Medulla oblongata (tissue), 1 donor: ENCODE measurements at regions not wholly inside any gene's neighbourhood (a gene's known extent, or its start where the extent isn't known, plus 50 kb on each side); places are given as distances from the start of the nearest gene placed in this dataset.
"Not testable (repeated sequence)": the region's sequence is repeated elsewhere in the genome, so short reads cannot be mapped to it uniquely, and the experiment has no call there.

Experiments used
- DNase-seq: peaks from one replicate; pipeline ENCODE4 v3.0.0-alpha.2; 2015; ENCODE audit errors: extremely low spot score

DNA sequence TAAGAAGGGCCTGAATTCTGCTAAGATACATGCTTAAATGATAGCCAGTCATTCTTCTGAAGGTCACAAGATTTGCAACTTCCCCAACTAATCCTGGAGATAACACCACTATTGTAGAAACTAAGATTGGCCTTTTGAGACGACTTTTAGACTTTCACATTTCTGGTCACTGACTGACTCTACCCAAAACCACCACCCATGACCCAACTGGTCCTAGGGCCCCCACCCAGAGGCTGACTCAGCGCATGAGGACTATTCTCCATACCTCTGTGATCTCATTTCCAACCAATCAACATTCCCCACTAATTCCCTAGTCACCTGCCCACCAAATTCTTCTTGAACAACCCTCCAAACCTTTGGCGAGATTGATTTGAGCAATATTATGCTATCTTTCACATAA lies 1299.0 kb downstream of the CDH11 start:
- no peak for DNase-seq

DNA sequence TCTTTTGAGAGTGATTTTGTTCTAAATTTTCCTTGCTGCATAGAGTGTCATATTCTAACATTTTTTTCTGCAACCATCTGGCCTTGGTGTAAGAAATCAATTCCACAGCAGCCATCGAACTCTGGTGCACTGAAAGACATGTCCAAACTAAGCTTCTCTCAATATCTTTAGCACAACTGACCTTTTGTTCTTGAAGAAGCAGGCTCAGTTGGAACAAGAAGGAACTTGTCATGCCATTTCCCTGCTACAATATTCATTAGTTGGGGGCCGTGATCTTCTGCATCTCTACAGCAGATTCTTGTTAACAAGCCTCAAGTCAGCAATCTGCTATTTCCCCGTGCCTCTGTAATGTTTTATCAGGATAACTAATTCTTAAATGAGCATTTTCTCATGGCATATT lies 1305.6 kb downstream of the CDH11 start:
- peak; percentile 4 for DNase-seq

GRCh38 chr16:63813862-63814261 lies 1308.0 kb downstream of the CDH11 start:
- DNase-seq = no peak

DNA sequence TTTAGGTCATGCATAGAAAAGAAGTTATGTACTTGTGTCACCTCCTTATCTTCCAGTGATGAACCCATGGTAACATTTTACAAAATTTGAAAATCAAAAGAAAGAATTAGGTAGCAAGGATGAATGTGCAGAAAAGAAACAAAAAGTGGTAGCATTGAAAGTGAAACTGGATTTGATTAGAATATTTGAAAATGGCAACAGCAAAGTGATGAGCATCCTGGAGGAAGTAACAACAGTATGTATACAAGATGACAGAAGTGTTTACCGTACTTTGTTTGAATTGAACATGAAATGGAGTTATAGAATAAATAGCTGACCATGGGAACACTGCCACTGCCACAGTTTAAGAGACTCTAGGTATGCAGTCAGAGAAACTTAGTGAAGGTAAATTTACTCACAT lies 1313.1 kb downstream of the CDH11 start:
- DNase-seq = no peak

DNA sequence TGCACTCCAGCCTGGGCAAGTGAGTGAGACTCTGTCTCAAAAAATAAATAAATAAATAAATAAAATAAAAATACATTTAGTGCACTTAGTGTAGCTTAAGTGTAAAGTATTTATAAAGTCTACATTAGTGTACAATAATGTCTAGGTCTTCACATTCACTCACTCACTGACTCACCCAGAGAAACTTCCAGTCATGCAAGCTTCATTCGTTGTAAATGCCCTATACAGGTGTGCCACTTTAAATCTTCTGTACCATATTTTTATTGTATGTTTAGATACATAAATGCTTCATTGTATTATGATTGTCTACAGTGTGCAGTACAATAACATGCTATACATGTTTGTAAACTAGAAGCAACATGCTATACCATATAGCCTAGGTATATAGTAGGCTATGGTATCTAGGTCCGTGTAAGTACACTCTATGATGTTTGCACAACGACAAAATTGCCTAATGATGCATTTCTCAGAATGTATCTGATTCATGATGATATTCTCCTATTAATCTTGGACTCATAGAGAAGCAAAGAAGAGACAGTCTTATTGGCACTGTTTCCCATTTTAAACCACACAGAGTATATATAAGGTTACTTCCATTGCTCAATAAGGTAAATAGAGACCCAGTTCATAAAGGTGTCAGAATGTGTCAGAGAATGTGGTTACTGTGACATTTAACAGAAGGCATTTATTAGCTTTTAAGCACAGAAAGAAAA lies 1314.9 kb downstream of the CDH11 start:
- DNase-seq = no peak

- DNase-seq = no peak
Observed at GRCh38 chr16:63804126-63804525, 1317.7 kb downstream of the CDH11 start.

DNA sequence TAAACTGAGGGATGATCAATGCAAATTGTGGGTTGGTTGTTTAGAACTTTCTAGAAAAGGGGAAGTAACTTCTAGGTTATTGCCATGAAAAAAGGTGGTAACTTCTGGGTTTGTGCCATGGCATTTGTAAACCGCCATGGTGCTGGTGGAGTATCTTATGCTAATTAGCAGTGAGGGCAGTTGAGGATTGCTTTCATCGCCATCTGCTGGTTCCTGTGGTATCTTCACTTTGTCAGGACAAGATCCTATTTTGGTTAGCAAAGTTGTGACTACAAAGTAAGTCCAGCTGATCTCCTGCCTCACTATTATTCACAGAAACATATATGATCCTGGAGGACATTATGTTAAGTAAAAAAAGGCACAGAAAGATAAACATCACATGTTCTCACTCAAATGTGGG lies 1332.3 kb downstream of the CDH11 start:
- no peak for DNase-seq

DNA sequence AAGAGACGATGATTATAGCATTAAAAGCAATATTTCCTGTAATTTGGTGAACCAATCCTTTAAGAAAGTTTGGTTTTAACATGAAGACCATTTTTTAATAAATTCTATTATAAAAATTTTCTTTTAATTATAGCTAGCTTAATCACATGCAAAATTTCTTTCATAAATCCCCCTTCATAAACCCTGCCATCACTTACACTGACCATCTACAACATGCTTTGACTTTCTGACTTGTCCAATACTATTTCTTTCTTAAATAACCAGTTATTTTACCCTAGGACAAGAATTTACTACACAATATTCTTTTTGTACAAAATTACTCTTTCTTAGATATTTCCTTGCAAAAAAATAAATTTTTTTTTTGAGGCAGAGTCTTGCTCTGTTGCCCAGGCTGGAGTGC lies 1334.8 kb downstream of the CDH11 start:
- DNase-seq = no peak

DNA sequence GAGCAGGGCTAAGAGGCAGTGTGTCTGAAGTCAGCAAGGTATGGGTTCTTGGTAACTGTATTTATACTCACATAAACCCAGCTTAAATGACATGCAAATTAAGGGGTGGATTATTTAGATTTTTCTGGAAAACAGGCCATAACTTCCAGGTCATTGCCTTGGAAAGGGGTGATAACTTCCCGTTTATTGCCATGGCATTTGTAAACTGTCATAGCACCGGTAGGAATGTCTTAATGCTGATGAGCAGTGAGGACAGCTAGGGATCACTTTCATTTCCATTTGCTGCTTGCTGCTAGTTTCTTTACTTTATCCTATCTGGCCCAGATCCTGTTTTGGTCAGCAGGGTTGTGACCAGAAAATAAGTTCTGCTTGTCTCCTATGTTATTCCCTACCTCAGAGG lies 1336.7 kb downstream of the CDH11 start:
- DNase-seq = no peak

DNA sequence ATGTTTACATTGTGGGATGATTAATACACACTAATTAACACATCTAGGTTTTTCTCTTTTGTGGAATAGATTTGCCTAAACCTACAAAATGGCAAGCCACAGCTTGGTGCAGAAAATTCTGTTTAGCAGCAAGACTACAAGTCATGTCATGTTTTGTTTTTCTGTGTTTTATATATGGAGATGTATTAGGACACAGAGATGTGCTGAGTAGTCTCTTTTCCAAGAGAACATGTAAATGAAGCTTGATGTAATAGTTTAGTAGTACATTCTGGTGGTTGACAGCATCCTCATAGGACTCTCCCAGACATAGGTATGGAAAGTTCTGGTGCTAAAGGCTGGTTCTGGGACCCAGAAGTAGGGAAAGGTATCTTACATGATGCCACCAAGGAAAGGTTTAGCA lies 1345.4 kb downstream of the CDH11 start:
- no peak for DNase-seq

DNA sequence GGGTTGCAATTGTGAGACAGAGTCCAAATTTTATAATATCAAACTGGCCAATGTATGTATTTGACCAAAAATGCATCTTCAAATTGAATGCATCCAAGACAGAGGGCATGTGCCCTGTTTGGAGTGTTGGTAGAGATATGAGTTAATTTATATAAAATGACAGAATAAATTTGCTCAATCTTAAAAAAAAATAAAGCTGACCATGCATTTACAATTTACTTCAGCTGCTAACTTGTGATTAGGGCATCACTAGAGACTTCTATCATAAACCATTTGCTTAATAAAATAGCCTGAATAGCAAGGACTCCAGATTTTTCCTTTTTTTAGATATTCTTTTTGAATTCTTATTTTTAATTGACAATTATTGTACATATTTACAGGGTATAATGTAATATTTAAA lies 1345.8 kb downstream of the CDH11 start:
- DNase-seq = no peak

- no peak for DNase-seq
Observed at GRCh38 chr16:63774302-63774701, 1347.6 kb downstream of the CDH11 start.

DNA sequence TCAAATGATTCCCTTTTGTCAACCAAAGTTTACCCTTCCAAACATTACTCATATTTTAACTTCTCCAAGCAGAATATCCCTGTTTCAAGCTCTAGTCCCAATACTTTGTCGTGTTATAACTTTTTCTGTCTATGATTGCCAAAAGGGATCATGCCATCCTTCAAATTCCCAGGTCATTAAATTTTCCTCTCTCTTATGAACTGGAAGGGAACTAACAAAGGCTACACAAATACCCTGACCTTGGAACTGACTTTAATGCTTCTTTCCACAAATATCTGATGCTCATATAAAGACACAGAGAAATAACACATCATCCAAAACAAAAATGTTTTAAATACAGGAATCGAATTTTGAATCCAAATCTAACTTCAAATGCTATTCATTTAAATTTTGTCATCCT lies 1352.7 kb downstream of the CDH11 start:
- DNase-seq = no peak

- not testable (repeated sequence) for DNase-seq
Observed at GRCh38 chr16:63760246-63760645, 1361.6 kb downstream of the CDH11 start.

DNA sequence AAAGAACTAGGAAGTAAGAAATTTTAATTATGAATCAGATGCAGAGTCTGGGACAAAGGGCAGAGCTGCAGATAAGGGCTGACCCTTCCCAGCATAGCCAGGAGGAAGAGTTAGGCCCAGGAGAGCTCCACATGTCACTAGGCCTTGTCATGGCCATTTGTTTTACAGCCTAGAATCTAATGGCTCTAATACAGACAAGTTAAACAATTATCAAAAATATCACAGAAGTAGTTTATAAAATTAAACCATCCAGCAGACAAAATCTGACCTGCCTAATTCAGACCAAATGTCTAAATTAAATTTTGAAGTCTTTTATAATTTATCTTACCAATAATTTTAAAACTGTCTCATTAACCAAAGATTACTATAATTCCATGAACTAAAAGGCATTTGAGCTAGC lies 1369.5 kb downstream of the CDH11 start:
- DNase-seq = no peak

GRCh38 chr16:63749276-63749675 lies 1372.6 kb downstream of the CDH11 start:
- DNase-seq = no peak

DNA sequence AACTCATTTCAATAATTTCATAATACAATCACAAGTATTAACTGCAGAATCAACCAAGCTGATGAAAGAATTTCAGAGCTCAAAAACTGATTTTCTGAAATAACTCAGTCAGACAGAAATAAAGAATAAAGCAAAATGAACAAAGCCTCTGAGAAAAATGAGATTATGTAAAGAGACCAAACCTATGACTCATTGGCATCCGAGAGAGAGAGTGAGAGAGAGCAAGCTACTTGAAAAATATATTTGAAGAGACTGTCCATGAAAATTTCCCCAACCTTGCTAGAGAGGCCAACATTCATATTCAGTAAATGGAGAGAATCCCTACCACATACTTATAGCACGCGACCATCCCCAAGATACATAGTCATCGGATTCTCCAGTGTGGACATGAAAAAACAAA lies 1376.4 kb downstream of the CDH11 start:
- no peak for DNase-seq

DNA sequence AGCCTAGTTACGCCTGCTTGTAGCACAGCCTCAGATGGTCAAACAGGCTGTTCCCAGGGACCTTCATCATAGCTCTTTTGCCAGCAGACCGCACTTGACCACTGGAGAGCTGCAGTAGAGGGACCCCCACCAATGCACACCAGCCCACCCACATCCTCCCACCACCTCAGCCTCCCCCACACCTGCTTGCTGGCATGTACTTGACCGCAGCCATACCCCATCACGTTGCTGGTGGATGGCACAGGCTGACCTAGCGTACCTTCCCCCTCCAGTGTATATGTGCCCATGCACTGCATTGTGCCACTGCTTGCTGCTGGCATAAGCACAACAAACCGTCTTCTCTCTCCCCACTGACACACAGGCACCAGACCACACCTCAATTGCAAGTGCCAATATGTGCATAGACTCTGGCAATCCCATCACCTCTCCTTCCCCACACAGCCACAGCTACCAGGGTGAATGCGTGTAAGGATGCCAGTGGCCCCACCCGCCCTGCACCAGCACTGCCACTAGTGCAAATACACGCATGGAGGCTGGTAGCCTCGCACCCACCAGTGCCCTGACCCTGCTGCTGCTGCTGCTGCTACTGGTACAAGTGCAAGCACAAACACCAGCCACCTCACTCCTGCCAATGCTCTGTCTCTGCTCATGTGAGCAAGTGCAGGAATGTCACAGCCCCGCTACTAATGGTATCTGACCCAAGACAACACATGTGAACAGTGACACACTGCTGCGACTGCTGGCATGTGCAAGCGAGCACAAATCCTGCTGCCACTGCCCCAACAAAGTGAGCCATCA lies 1377.6 kb downstream of the CDH11 start:
- DNase-seq = no peak

DNA sequence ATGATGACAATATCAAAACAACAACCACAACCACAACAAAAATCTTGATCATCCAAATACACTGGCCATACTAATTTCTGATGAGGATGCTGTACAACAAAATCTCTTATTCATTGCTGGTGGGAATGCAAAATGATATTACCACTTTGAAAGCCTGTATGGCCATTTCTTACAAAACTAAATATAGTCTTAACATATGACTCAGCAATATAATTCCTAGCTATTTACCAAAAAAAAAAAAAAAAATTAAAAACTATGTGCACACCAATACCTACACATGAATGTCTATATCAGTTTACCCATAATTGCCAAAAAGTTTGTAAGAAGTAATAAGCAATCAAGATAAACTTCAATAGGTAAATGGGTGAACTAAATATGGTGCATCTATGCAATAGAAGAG lies 1379.7 kb downstream of the CDH11 start:
- DNase-seq = no peak

DNA sequence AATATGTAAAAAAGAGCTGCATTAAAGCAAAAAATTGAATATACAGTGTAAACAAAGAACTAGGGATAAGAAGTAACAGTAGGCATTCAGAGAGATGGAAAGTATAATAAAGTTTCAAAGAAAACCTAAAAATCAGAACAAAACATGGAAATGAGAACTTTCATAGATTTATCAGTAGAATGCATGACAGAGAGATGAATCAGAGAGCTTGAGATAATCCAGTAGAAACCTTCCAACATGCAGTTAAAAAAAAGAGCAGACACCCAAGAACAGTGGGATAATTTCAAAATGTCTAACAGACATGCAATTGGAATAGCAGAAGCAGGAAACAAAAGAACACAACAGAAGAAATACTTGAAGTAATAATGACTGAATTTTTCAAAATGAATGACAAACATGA lies 1384.2 kb downstream of the CDH11 start:
- no peak for DNase-seq

DNA sequence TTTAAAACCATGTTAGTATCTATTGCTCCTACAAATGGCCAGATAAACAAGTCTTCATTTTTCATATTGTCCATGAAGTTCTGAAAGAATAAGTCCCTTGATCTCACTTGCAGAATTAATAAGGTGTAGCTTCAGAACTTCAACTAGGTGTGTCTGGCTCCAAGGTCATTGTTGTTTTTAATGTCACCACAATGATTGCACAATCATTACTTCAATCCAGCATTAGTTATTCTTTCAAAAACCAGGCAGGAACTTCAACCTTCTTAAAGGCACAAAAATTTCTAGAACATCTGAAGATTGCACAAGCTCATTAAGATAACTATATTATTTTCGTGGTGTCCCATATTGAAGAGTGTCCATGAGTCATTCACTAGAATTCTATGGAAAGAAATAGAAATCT lies 1386.4 kb downstream of the CDH11 start:
- no peak for DNase-seq

DNA sequence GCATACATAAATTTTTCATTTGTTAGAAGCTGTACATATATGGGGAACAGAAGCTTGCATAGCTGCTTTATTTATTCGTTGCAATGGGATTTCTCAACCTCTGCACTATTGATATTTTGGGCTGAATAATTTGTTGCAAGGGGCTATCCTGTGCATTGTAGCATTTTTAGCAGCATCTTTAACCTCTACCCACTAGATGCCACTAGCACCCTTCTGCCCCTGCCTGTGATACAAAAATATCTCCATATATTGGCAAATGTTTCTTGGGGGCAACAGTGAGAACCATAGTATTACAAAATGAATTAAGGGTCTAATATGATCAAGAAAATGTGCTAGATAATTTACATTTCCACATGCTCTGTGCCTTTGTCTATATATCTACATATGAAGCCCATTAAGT lies 1401.0 kb downstream of the CDH11 start:
- DNase-seq = no peak

DNA sequence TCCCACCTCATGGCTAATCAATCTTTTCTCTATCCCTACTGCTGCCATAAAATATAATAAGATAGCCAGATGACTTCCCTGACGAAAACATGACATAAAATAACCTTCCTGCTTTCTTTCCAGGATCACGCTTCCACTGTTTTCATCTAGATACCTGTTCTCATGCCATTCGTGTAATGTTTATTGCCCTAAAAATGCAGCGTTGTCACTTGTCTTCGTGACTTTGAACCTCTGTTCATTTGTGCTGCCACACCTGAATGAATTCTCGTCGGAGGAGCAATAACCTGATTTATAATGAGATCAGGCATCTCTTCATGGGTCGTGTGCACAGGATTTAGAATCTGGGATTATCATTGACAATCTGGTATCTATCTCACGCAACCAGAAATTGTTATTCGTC lies 1401.9 kb downstream of the CDH11 start:
- DNase-seq = no peak

DNA sequence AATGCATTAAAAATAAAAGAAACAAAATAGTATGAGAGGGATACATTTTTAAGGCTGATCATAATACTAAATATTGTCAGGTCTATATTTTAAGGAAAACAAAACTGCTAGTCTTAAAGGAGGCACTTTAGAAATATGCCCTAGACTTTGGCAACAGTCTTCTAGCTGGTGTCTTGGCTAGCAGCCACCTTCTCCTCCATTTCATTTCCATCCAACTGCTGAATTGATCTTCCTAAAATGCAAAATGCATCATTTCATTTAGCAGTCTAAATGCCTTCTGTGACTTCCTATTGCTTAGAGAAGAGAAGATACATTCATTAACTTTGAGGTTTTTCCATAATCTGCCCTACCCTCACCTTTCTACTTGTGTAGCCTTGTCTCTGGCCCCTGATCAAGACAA lies 1404.1 kb downstream of the CDH11 start:
- no peak for DNase-seq
